Muscle of leg (tissue), 3 donors: ENCODE measurements at regions not wholly inside any gene's neighbourhood (a gene's known extent, or its start where the extent isn't known, plus 50 kb on each side); places are given as distances from the start of the nearest gene placed in this dataset.
A peak's percentile ranks its signal among the peaks of the same experiment; 100 is the strongest.

Experiments used
- DNase-seq: peaks from one replicate; pipeline ENCODE4 v3.0.0; 2013
- H3K27ac ChIP-seq: one replicate; pipeline ENCODE4 v1.5.1; 2013; ENCODE audit warnings: mild to moderate bottlenecking, low read length, control low read depth
- H3K27me3 ChIP-seq: one replicate; pipeline ENCODE4 v1.6.1; 2013; ENCODE audit warnings: low read length; ENCODE audit not compliant: control insufficient read depth, insufficient read depth
- H3K36me3 ChIP-seq: one replicate; pipeline ENCODE4 v1.6.1; 2013; ENCODE audit warnings: low read length; ENCODE audit not compliant: control insufficient read depth, insufficient read depth
- H3K4me1 ChIP-seq: one replicate; pipeline ENCODE4 v1.6.1; 2013; ENCODE audit warnings: low read length; ENCODE audit not compliant: control insufficient read depth, insufficient read depth
- H3K4me3 ChIP-seq: one replicate; pipeline ENCODE4 v1.5.1; 2013; ENCODE audit warnings: low read length, control low read depth
- H3K9me3 ChIP-seq: replicated peaks from 2 replicates; pipeline ENCODE4 v1.6.1; 2013; ENCODE audit warnings: low read depth, low read length; ENCODE audit not compliant: control insufficient read depth
- WGBS: methylation state at CpG from one replicate; pipeline ENCODE4 v1.1.5; 2013; ENCODE audit warnings: missing lambda C conversion rate; ENCODE audit not compliant: insufficient coverage; 5-methylcytosine and 5-hydroxymethylcytosine counted together

- WGBS: no CpG with 5 or more reads among the region's 1 CpG
Observed at GRCh38 chrX:118250445-118250844, 95.5 kb upstream of the WDR44 start.

GRCh38 chrX:118251271-118251670 lies 94.6 kb upstream of the WDR44 start:
- peak overlapping the region; percentile 91 for H3K27ac ChIP-seq
- H3K36me3 ChIP-seq: no peaks in the 10 kb centered on the region
- H3K27me3 ChIP-seq: peaks cover 3% of the 10 kb centered on the region
- WGBS: no CpG with 5 or more reads among the region's 3 CpGs
- no peak overlapping the region for H3K4me3 ChIP-seq
- peaks cover 6% of the 10 kb centered on the region for H3K4me1 ChIP-seq
- peak; percentile 96 for DNase-seq
- no peaks in the 10 kb centered on the region for H3K9me3 ChIP-seq

More at GRCh38 chrX:118250445-118250844, 95.5 kb upstream of the WDR44 start:
- H3K36me3 ChIP-seq: no peaks in the 10 kb centered on the region
- H3K9me3 ChIP-seq: no peaks in the 10 kb centered on the region
- peak overlapping the region; percentile 91 for H3K27ac ChIP-seq
- H3K4me3 ChIP-seq: no peak overlapping the region
- H3K27me3 ChIP-seq: peaks cover 3% of the 10 kb centered on the region
- peak; percentile 63 for DNase-seq
- H3K4me1 ChIP-seq: peaks cover 6% of the 10 kb centered on the region

- peaks cover 3% of the 10 kb centered on the region for H3K27me3 ChIP-seq
- H3K9me3 ChIP-seq: no peaks in the 10 kb centered on the region
- no peaks in the 10 kb centered on the region for H3K36me3 ChIP-seq
- H3K27ac ChIP-seq: peak overlapping the region; percentile 13
- peaks cover 6% of the 10 kb centered on the region for H3K4me1 ChIP-seq
- 93% methylated on average over 2 of the region's 2 CpGs for WGBS
- DNase-seq: no peak
- no peak overlapping the region for H3K4me3 ChIP-seq
Observed at GRCh38 chrX:118252967-118253366, 92.9 kb upstream of the WDR44 start.

DNA sequence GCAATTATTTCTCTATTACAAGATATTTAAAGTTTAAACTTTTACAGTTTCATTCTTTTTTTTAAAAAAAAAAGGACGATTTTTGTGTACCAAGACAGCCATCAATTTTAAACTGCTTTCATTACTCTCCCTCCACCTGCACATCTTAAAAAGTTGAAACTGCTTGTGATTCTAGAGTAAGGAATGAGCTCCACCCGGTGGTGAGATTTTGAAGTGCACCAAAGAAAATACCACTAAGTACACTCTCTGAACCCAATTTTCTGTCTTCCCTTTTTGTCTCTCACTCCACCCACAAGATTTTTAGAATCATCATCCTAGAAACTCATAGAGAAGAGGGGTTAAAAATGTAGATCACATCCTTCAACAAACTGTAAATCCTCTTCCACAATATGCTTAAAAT lies 91.3 kb upstream of the WDR44 start:
- WGBS: no CpG with 5 or more reads among the region's 2 CpGs
- Histone ChIP-seq H3K4me1 (peaks cover 5% of the 10 kb centered on the region), H3K9me3 (no peaks in the 10 kb centered on the region), H3K4me3 (no peak overlapping the region), H3K27me3 (peaks cover 4% of the 10 kb centered on the region), H3K27ac (no peak overlapping the region), H3K36me3 (no peaks in the 10 kb centered on the region)
- DNase-seq: peak; percentile 82

GRCh38 chrX:118255921-118256320 lies 90.0 kb upstream of the WDR44 start:
- no peak overlapping the region for H3K4me3 ChIP-seq
- no peaks in the 10 kb centered on the region for H3K36me3 ChIP-seq
- peaks cover 4% of the 10 kb centered on the region for H3K27me3 ChIP-seq
- H3K9me3 ChIP-seq: no peaks in the 10 kb centered on the region
- H3K4me1 ChIP-seq: peaks cover 5% of the 10 kb centered on the region
- no peak for DNase-seq
- H3K27ac ChIP-seq: no peak overlapping the region

DNA sequence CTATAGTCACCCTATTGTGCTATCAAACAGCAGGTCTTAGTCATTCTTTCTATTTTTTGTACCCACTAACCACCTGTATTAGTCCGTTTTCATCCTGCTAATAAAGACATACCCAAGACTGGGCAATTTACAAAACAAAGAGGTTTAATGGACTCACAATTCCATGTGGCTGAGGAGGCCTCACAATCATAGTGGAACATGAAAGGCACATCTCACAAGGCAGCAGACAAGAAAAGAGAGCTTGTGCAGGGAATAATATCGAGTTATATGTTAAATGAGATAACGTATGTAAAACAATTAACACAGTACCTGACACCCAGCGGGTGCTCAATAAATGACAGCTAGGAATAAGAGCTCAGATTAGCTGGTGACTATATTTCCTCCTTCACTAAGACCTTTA lies 88.1 kb upstream of the WDR44 start:
- no peaks in the 10 kb centered on the region for H3K36me3 ChIP-seq
- no peak for DNase-seq
- H3K9me3 ChIP-seq: no peaks in the 10 kb centered on the region
- H3K27me3 ChIP-seq: peaks cover 6% of the 10 kb centered on the region
- H3K4me1 ChIP-seq: peaks cover 2% of the 10 kb centered on the region
- no CpG with 5 or more reads among the region's 4 CpGs for WGBS
- no peak overlapping the region for H3K27ac ChIP-seq
- H3K4me3 ChIP-seq: no peak overlapping the region

DNA sequence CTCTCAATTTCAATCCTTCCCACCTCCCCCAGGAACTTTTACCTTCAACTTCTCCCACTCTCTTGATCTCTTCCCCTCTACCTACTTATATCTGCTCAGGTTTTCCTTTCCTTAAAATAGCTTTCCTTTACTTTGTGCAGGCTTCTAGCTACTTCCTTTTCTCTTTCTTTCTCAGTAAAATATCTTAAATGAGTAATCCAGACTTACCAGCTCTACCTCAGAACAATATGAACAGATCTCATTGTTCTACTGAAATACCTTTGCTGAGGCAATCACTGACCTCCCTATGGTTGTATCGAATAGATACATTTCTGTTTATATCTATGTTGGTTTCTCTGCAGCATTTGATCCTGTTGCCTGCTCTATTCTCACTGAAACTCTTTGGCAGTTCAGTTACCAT lies 86.7 kb upstream of the WDR44 start:
- no CpG with 5 or more reads among the region's 1 CpG for WGBS
- DNase-seq: no peak

DNA sequence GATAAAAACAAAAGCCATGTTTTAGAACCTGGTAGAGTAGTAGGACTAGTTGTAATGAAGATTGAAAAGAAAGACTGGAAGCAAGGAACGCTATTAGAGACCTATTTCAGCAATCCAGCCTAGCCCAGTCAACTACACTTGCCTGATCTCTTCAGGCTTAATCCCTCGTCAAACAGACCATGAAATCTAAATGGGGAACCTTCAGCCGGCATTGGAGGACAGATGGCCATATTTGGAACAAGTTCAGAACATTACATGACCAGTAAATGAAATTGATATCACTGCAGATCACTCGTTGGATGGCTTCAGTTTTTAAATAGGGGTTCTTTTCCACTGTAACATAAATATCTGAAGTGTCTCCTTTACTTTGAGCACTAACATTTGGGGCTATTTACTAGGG lies 84.8 kb upstream of the WDR44 start:
- Histone ChIP-seq H3K9me3 (no peaks in the 10 kb centered on the region), H3K27me3 (peaks cover 15% of the 10 kb centered on the region), H3K27ac (peak overlapping the region; percentile 75), H3K36me3 (no peaks in the 10 kb centered on the region), H3K4me1 (peaks cover 6% of the 10 kb centered on the region), H3K4me3 (no peak overlapping the region)
- no CpG with 5 or more reads among the region's 4 CpGs for WGBS
- peak; percentile 76 for DNase-seq

More for the DNA sequence above, 86.7 kb upstream of the WDR44 start:
- no peak overlapping the region for H3K27ac ChIP-seq
- H3K4me3 ChIP-seq: no peak overlapping the region
- no peaks in the 10 kb centered on the region for H3K9me3 ChIP-seq
- peaks cover 11% of the 10 kb centered on the region for H3K27me3 ChIP-seq
- no peaks in the 10 kb centered on the region for H3K36me3 ChIP-seq
- peaks cover 2% of the 10 kb centered on the region for H3K4me1 ChIP-seq

DNA sequence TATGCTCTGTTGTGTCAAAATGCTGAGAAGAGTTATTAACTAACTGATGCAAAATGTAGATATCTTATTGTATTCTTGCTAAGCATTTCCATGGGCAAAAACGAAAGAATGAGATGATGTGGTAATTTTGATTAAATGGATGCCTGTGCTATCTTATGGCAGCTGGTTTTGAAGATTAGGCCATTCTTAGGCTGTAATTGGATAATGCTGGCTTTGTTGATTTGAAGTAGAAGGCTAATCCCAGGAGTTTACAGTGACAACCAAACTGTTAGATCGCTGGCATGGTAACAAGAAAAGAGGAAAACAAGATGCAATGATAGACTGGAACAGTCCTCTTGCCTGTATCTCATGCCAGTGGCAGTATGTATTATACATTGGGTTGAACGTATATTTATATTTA lies 74.1 kb upstream of the WDR44 start:
- Histone ChIP-seq H3K4me1 (no peaks in the 10 kb centered on the region), H3K27ac (peak overlapping the region; percentile 65), H3K36me3 (no peaks in the 10 kb centered on the region), H3K27me3 (no peaks in the 10 kb centered on the region), H3K4me3 (no peak overlapping the region), H3K9me3 (no peaks in the 10 kb centered on the region)
- peak; percentile 61 for DNase-seq
- 22% methylated on average over 1 of the region's 3 CpGs for WGBS

- no peaks in the 10 kb centered on the region for H3K27me3 ChIP-seq
- no peaks in the 10 kb centered on the region for H3K9me3 ChIP-seq
- H3K27ac ChIP-seq: peak overlapping the region; percentile 65
- no peaks in the 10 kb centered on the region for H3K36me3 ChIP-seq
- no peak overlapping the region for H3K4me3 ChIP-seq
- no peaks in the 10 kb centered on the region for H3K4me1 ChIP-seq
- no peak for DNase-seq
Observed at GRCh38 chrX:118272242-118272641, 73.7 kb upstream of the WDR44 start.

DNA sequence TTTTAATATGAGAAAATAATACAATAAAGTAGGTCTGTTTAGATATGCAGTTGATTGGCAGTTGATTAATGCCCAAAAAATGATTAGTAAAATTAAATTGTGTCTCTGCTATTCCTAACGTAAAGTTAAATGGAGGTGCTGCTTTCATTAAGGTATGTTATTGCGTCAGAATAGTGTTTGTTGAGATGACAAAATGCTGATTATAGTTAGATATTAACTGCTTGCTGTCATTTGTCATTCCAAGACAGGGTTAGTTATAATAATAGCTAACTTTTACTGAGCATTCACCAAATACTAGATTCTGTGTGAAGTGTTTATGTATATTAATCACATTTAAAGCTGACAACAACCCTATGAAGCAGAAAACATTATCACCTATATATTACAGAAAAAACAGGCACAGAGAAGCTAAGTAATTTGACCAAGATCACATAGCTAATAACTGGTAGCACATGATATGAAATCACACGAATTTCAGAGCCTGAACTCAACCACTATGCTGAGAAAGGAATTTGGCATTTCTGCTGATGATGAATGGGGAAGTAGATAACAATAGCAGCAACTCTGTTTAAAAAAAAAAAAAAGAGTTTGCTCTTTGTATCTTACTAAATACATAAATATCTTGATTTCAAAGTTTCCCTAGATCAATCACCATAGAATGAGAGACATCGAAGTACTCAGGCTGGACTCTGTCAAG lies 59.7 kb upstream of the WDR44 start:
- no peaks in the 10 kb centered on the region for H3K36me3 ChIP-seq
- H3K9me3 ChIP-seq: no peaks in the 10 kb centered on the region
- no peak overlapping the region for H3K4me3 ChIP-seq
- H3K27me3 ChIP-seq: no peaks in the 10 kb centered on the region
- no CpG with 5 or more reads among the region's 4 CpGs for WGBS
- no peak overlapping the region for H3K27ac ChIP-seq
- DNase-seq: no peak
- H3K4me1 ChIP-seq: no peaks in the 10 kb centered on the region
